GM12874 (cell line): ENCODE measurements at regions not wholly inside any gene's neighbourhood (a gene's known extent, or its start where the extent isn't known, plus 50 kb on each side); places are given as distances from the start of the nearest gene placed in this dataset.
A peak's percentile ranks its signal among the peaks of the same experiment; 100 is the strongest.

Experiments
- CTCF ChIP-seq: IDR thresholded peaks from 2 replicates; pipeline ENCODE4 v1.5.1; 2011; ENCODE audit warnings: low read depth, mild to moderate bottlenecking, control low read depth, low read length, moderate library complexity; ENCODE audit not compliant: insufficient read depth

- no peak for TF ChIP-seq CTCF
These were observed 98.1 kb upstream of the YPEL5 start for GRCh38 chr2:30048636-30049175.

- TF ChIP-seq CTCF = no peak
These were observed 91.3 kb upstream of the YPEL5 start for GRCh38 chr2:30055548-30055947.

GRCh38 chr2:30060562-30060961, 86.2 kb upstream of the YPEL5 start:
- TF ChIP-seq CTCF = no peak

- no peak for TF ChIP-seq CTCF
These were observed 78.7 kb upstream of the YPEL5 start for GRCh38 chr2:30068067-30068466.

GRCh38 chr2:30072250-30072842, 74.5 kb upstream of the YPEL5 start:
- TF ChIP-seq CTCF = peak; percentile 78

GRCh38 chr2:30073523-30073922, 73.3 kb upstream of the YPEL5 start:
- TF ChIP-seq CTCF = no peak

GRCh38 chr2:30074023-30074422, 72.8 kb upstream of the YPEL5 start:
- no peak for TF ChIP-seq CTCF
